ENCODE measurements at regions not wholly inside any gene's neighbourhood (a gene's known extent, or its start where the extent isn't known, plus 50 kb on each side); places are given as distances from the start of the nearest gene placed in this dataset.

DNA sequence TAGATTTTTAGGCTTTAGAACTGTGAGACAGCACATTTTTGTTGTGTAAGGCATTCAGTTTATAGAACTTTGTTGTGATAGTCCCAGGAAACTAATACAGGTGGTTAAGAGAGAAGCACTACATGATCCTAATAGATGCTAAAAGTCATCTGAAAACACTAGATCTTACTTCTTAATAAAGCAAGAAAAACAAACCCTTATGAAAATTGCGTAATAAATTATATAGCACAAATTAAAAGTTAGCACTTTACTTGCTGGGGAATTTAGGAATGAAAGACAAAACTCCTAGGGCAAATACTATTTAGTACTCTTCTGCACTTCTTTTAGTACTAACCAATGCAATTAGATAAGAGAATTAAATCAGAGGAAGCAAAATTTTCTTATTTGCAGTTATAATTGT lies 163.3 kb upstream of the SHISA6 start:
- ATAC-seq (no peak), DNase-seq (no peak)
- in situ Hi-C loops (cut with MboI; ENCODE audit: low sequenced_read_pairs in 4 of 4) (loop anchor here in 1 of 4 donors (25.0 kb wide), 1 partner anchor 90 kb away; no protein-coding TSS in a partner anchor), intact Hi-C loops (cut with DNase I; ENCODE audit: low total_unique reads) (no loop called here)
- Histone ChIP-seq H3K27ac (no peak overlapping the region), H3K4me3 (no peak overlapping the region), H3K36me3 (no peaks in the 10 kb centered on the region), H3K9me3 (no peaks in the 10 kb centered on the region), H3K4me1 (no peaks in the 10 kb centered on the region), H3K27me3 (no peaks in the 10 kb centered on the region)
- TF ChIP-seq, protein P1, sequence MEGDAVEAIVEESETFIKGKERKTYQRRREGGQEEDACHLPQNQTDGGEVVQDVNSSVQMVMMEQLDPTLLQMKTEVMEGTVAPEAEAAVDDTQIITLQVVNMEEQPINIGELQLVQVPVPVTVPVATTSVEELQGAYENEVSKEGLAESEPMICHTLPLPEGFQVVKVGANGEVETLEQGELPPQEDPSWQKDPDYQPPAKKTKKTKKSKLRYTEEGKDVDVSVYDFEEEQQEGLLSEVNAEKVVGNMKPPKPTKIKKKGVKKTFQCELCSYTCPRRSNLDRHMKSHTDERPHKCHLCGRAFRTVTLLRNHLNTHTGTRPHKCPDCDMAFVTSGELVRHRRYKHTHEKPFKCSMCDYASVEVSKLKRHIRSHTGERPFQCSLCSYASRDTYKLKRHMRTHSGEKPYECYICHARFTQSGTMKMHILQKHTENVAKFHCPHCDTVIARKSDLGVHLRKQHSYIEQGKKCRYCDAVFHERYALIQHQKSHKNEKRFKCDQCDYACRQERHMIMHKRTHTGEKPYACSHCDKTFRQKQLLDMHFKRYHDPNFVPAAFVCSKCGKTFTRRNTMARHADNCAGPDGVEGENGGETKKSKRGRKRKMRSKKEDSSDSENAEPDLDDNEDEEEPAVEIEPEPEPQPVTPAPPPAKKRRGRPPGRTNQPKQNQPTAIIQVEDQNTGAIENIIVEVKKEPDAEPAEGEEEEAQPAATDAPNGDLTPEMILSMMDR (IDR thresholded peaks at IDR 0.05 in 4 of 5, conservative IDR thresholded peaks at IDR 0.05 in 1 of 5): no peak
- TF ChIP-seq POLR2A (IDR thresholded peaks at IDR 0.05): no peak

- H3K4me3 ChIP-seq: no peak overlapping the region
- DNase-seq: no peak
- TF ChIP-seq POLR2A (IDR thresholded peaks at IDR 0.05): no peak
- TF ChIP-seq, protein P1 (IDR thresholded peaks at IDR 0.05 in 4 of 5, conservative IDR thresholded peaks at IDR 0.05 in 1 of 5): no peak
- no peaks in the 10 kb centered on the region for H3K36me3 ChIP-seq
- intact Hi-C loops (cut with DNase I; ENCODE audit: low total_unique reads) (no loop called here), in situ Hi-C loops (cut with MboI; ENCODE audit: low sequenced_read_pairs in 4 of 4) (no loop called here)
- no peak for ATAC-seq
- H3K4me1 ChIP-seq: no peaks in the 10 kb centered on the region
- H3K9me3 ChIP-seq: no peaks in the 10 kb centered on the region
- H3K27ac ChIP-seq: no peak overlapping the region
- H3K27me3 ChIP-seq: no peaks in the 10 kb centered on the region
These were observed 166.6 kb upstream of the SHISA6 start for GRCh38 chr17:11074451-11074850.

GRCh38 chr17:11056926-11057325 lies 184.1 kb upstream of the SHISA6 start:
- in situ Hi-C loops (cut with MboI; ENCODE audit: low sequenced_read_pairs in 4 of 4): no loop called here

GRCh38 chr17:11053846-11054245 lies 187.2 kb upstream of the SHISA6 start:
- intact Hi-C loops (cut with DNase I; ENCODE audit: low total_unique reads): no loop called here
- Histone ChIP-seq H3K36me3 (no peaks in the 10 kb centered on the region), H3K4me3 (no peak overlapping the region), H3K27me3 (no peaks in the 10 kb centered on the region), H3K4me1 (no peaks in the 10 kb centered on the region), H3K27ac (no peak overlapping the region), H3K9me3 (no peaks in the 10 kb centered on the region)
- ATAC-seq: no peak
- no peak for DNase-seq
- TF ChIP-seq, protein P1 (IDR thresholded peaks at IDR 0.05 in 4 of 5, conservative IDR thresholded peaks at IDR 0.05 in 1 of 5): no peak
- TF ChIP-seq POLR2A (IDR thresholded peaks at IDR 0.05): no peak
- in situ Hi-C loops (cut with MboI; ENCODE audit: low sequenced_read_pairs in 4 of 4): no loop called here

More at GRCh38 chr17:11056926-11057325, 184.1 kb upstream of the SHISA6 start:
- TF ChIP-seq, protein P1 (IDR thresholded peaks at IDR 0.05 in 4 of 5, conservative IDR thresholded peaks at IDR 0.05 in 1 of 5): no peak
- TF ChIP-seq POLR2A (IDR thresholded peaks at IDR 0.05): no peak
- no peaks in the 10 kb centered on the region for H3K9me3 ChIP-seq
- DNase-seq: no peak
- H3K27me3 ChIP-seq: no peaks in the 10 kb centered on the region
- no peaks in the 10 kb centered on the region for H3K36me3 ChIP-seq
- intact Hi-C loops (cut with DNase I; ENCODE audit: low total_unique reads): no loop called here
- H3K4me1 ChIP-seq: no peaks in the 10 kb centered on the region
- no peak for ATAC-seq
- no peak overlapping the region for H3K27ac ChIP-seq
- H3K4me3 ChIP-seq: no peak overlapping the region

- intact Hi-C loops (cut with DNase I; ENCODE audit: low total_unique reads): no loop called here
- no peak overlapping the region for H3K4me3 ChIP-seq
- H3K9me3 ChIP-seq: no peaks in the 10 kb centered on the region
- TF ChIP-seq, protein P1 (IDR thresholded peaks at IDR 0.05 in 4 of 5, conservative IDR thresholded peaks at IDR 0.05 in 1 of 5): no peak
- no peak for TF ChIP-seq POLR2A (IDR thresholded peaks at IDR 0.05)
- DNase-seq (no peak), ATAC-seq (no peak)
- H3K27me3 ChIP-seq: no peaks in the 10 kb centered on the region
- no peaks in the 10 kb centered on the region for H3K36me3 ChIP-seq
- H3K27ac ChIP-seq: no peak overlapping the region
- in situ Hi-C loops (cut with MboI; ENCODE audit: low sequenced_read_pairs in 4 of 4): loop anchor here in 1 of 4 donors (25.0 kb wide), 1 partner anchor 162 kb away; no protein-coding TSS in a partner anchor
- no peaks in the 10 kb centered on the region for H3K4me1 ChIP-seq
These were observed 191.5 kb upstream of the SHISA6 start for GRCh38 chr17:11049539-11049938.

Data from gastrocnemius medialis (tissue), 4 donors.